ENCODE measurements at regions not wholly inside any gene's neighbourhood (a gene's known extent, or its start where the extent isn't known, plus 50 kb on each side); places are given as distances from the start of the nearest gene placed in this dataset.

DNA sequence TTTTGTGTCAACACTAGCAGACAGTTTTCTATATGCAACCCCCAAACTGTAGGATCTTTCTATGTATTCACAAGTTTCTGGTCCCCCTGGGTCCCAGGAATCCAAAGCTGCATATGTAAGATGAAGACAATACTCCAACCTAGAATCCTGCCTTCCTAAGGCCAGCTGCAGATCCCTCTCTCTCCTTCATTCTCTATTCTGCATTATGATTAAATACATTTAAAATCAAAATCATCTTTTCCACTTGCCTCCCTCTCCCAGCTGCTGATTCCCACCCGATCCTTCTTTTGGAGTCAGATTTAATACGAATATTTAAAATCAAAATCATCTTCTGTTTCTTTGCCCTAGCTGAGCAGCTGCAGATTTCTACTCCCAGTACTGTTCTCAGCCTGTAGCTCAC lies 783.0 kb upstream of the ZEB2 start:
- TF ChIP-seq EP300 (IDR thresholded peaks at IDR 0.05): no peak
- no peak for TF ChIP-seq POLR2A (IDR thresholded peaks at IDR 0.05)
- TF ChIP-seq, protein P1, sequence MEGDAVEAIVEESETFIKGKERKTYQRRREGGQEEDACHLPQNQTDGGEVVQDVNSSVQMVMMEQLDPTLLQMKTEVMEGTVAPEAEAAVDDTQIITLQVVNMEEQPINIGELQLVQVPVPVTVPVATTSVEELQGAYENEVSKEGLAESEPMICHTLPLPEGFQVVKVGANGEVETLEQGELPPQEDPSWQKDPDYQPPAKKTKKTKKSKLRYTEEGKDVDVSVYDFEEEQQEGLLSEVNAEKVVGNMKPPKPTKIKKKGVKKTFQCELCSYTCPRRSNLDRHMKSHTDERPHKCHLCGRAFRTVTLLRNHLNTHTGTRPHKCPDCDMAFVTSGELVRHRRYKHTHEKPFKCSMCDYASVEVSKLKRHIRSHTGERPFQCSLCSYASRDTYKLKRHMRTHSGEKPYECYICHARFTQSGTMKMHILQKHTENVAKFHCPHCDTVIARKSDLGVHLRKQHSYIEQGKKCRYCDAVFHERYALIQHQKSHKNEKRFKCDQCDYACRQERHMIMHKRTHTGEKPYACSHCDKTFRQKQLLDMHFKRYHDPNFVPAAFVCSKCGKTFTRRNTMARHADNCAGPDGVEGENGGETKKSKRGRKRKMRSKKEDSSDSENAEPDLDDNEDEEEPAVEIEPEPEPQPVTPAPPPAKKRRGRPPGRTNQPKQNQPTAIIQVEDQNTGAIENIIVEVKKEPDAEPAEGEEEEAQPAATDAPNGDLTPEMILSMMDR (IDR thresholded peaks at IDR 0.05): no peak
- no peak for TF ChIP-seq POLR2AphosphoS5 (IDR thresholded peaks at IDR 0.05)
